Frontal cortex (tissue), 3 donors: ENCODE measurements at regions not wholly inside any gene's neighbourhood (a gene's known extent, or its start where the extent isn't known, plus 50 kb on each side); places are given as distances from the start of the nearest gene placed in this dataset.
"Not testable (repeated sequence)": the region's sequence is repeated elsewhere in the genome, so short reads cannot be mapped to it uniquely, and the experiment has no call there.

Experiments
- DNase-seq, 2 donors: peaks; one replicate each; pipeline ENCODE4 v3.0.0; 2012; ENCODE audit warnings: low spot score in 2 of 2
- FAIRE-seq: peaks from 2 replicates; lab custom pipeline; 2012; peaks lifted over from hg19 to GRCh38; lab: Jason Lieb, UNC
- donor health status: control.
- donor health status: control.
- donor health status: control.

- FAIRE-seq (no peak), DNase-seq (no peak)
Observed at GRCh38 chr15:67917636-67918035, 77.8 kb upstream of the RNU6-1 start.

- FAIRE-seq: no peak
- DNase-seq: no peak
Observed at GRCh38 chr15:67918205-67918861, 78.5 kb upstream of the RNU6-1 start.

GRCh38 chr15:67920524-67921240, 80.8 kb upstream of the RNU6-1 start:
- FAIRE-seq (no peak), DNase-seq (no peak)

- FAIRE-seq (no peak), DNase-seq (no peak)
Observed at GRCh38 chr15:67922106-67922675, 82.3 kb upstream of the RNU6-1 start.

- DNase-seq: no peak
- no peak for FAIRE-seq
Observed at GRCh38 chr15:67922971-67923945, 83.4 kb upstream of the RNU6-1 start.

GRCh38 chr15:67924359-67924974, 84.6 kb upstream of the RNU6-1 start:
- DNase-seq: no peak
- no peak for FAIRE-seq

GRCh38 chr15:67925182-67925581, 85.3 kb upstream of the RNU6-1 start:
- FAIRE-seq (no peak), DNase-seq (no peak)

GRCh38 chr15:67927501-67928168, 87.8 kb upstream of the RNU6-1 start:
- DNase-seq: no peak
- no peak for FAIRE-seq

- FAIRE-seq (no peak), DNase-seq (no peak)
Observed at GRCh38 chr15:67928666-67929065, 88.8 kb upstream of the RNU6-1 start.

- FAIRE-seq: no peak
- no peak for DNase-seq
Observed at GRCh38 chr15:67930720-67931119, 90.9 kb upstream of the RNU6-1 start.

- FAIRE-seq (no peak), DNase-seq (no peak)
Observed at GRCh38 chr15:67931861-67932260, 92.0 kb upstream of the RNU6-1 start.

- FAIRE-seq, DNase-seq: not testable (repeated sequence)
Observed at GRCh38 chr15:67934126-67934525, 94.3 kb upstream of the RNU6-1 start.

- DNase-seq: no peak
- FAIRE-seq: no peak
Observed at GRCh38 chr15:67935244-67935643, 95.4 kb upstream of the RNU6-1 start.

- DNase-seq (no peak), FAIRE-seq (no peak)
Observed at GRCh38 chr15:67936258-67936657, 96.4 kb upstream of the RNU6-1 start.

GRCh38 chr15:67937153-67937761, 97.4 kb upstream of the RNU6-1 start:
- FAIRE-seq (no peak), DNase-seq (no peak)

GRCh38 chr15:67939179-67939578, 99.3 kb upstream of the RNU6-1 start:
- not testable (repeated sequence) for FAIRE-seq, DNase-seq

GRCh38 chr15:67939588-67940323, 99.9 kb upstream of the RNU6-1 start:
- DNase-seq, FAIRE-seq: not testable (repeated sequence)

- DNase-seq (no peak), FAIRE-seq (no peak)
Observed at GRCh38 chr15:67940324-67940719, 100.5 kb upstream of the RNU6-1 start.
